Large intestine (tissue), 3 donors: ENCODE measurements at regions not wholly inside any gene's neighbourhood (a gene's known extent, or its start where the extent isn't known, plus 50 kb on each side); places are given as distances from the start of the nearest gene placed in this dataset.

ENCODE experiments used
- DNase-seq, 2 donors: peaks; one replicate each; pipeline versions ENCODE4 v3.0.0 to v3.0.0-alpha.2; 2013
- H3K27ac ChIP-seq: one replicate; pipeline ENCODE4 v1.5.1; 2013; ENCODE audit warnings: low read length
- H3K27me3 ChIP-seq: 2 replicates; pipeline ENCODE4 v1.6.1; 2013; ENCODE audit warnings: low read length; ENCODE audit not compliant: control insufficient read depth, insufficient read depth
- H3K36me3 ChIP-seq: 2 replicates; pipeline ENCODE4 v1.6.1; 2013; ENCODE audit warnings: low read length; ENCODE audit not compliant: control insufficient read depth, insufficient read depth
- H3K4me1 ChIP-seq: one replicate; pipeline ENCODE4 v1.6.1; 2013; ENCODE audit warnings: low read length; ENCODE audit not compliant: control insufficient read depth, insufficient read depth
- H3K4me3 ChIP-seq: one replicate; pipeline ENCODE4 v1.5.1; 2013; ENCODE audit warnings: low read length
- H3K9me3 ChIP-seq: one replicate; pipeline ENCODE4 v1.6.1; 2013; ENCODE audit warnings: mild to moderate bottlenecking, low read depth, low read length, moderate library complexity; ENCODE audit not compliant: control insufficient read depth
- WGBS: methylation state at CpG from one replicate; pipeline ENCODE4 v1.1.5; 2013; ENCODE audit warnings: low lambda C conversion rate; ENCODE audit not compliant: insufficient coverage; 5-methylcytosine and 5-hydroxymethylcytosine counted together

DNA sequence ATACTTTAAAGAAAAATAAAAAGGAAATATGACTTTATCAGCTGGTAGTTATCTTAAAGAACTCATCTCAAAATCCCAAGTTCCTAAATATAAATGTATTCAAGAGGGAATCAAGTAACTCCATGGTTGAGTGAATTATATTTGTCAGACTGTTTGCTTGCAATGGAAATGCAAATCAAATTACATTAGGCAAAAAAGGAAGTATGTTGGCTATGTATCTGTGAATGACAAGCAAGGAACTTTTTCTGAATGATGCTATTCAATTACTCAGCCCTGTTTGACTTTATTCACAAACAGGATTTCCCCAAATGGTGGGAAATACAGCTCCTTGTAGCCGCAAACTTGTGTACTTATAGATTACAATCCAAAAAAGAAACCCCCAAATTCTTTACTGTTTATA lies 309.1 kb downstream of the ARL6IP6 start:
- no peaks in the 10 kb centered on the region for H3K4me1 ChIP-seq
- H3K27ac ChIP-seq: no peak overlapping the region
- H3K4me3 ChIP-seq: no peak overlapping the region
- H3K9me3 ChIP-seq: no peaks in the 10 kb centered on the region
- DNase-seq: no peak
- H3K27me3 ChIP-seq: no peaks in the 10 kb centered on the region
- no CpG with 5 or more reads among the region's 1 CpG for WGBS
- no peaks in the 10 kb centered on the region for H3K36me3 ChIP-seq

DNA sequence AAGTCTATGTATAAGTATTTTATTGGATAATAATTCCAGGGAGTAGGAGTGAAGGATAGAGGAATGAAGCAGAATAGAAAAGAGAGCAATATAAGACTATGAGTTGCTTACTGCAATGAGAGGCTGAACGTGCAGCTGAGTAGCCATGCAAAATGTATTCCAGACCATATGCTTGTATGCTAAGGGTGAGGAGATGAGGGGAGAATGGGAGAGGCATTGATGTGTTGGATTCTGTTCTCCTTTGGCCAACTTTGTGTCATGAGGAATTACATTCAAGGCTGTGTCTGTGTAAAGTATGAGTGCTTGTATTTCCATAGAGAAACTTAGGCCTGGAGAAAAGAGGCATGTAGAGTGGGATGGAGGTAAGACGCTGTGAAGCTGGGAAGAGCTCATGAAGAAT lies 301.8 kb downstream of the ARL6IP6 start:
- WGBS: 83% methylated on average over 1 of the region's 2 CpGs
- no peaks in the 10 kb centered on the region for H3K27me3 ChIP-seq
- no peak overlapping the region for H3K4me3 ChIP-seq
- no peak overlapping the region for H3K27ac ChIP-seq
- H3K36me3 ChIP-seq: no peaks in the 10 kb centered on the region
- no peaks in the 10 kb centered on the region for H3K4me1 ChIP-seq
- no peak for DNase-seq
- peaks cover 3% of the 10 kb centered on the region for H3K9me3 ChIP-seq

DNA sequence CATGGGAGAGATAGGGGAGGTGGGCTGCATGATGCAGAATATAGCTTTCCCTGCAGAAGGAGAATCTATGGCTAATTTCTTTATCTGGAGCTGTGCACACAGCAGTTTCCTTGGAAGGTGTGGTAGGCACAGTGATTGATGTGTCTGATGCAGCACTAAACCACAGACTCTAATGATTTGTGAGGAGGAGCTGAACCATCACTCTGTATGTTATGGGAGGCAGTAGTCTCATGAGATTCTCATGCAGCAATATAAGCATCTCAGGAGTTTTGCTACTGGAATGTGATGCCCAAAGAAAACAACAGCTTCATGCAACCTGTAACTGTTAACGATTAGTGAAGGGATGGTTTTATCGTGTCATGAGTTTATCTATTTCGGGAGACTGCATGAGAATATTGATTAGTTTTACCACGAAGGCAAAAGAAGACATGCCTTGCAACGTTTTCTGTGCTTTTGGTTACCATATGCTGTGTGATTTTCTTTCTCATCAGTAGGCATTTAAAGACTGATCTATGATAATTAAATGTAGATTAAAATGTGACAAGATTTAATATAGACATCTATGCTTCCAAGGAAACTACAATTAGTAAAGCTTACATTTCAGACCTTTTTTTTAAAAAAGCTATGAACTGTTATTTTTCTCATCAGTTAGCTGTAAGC lies 286.8 kb downstream of the ARL6IP6 start:
- H3K4me1 ChIP-seq: no peaks in the 10 kb centered on the region
- no peak for DNase-seq
- no peaks in the 10 kb centered on the region for H3K9me3 ChIP-seq
- H3K36me3 ChIP-seq: no peaks in the 10 kb centered on the region
- H3K27ac ChIP-seq: no peak overlapping the region
- WGBS: no CpG with 5 or more reads among the region's 5 CpGs
- no peaks in the 10 kb centered on the region for H3K27me3 ChIP-seq
- H3K4me3 ChIP-seq: no peak overlapping the region

DNA sequence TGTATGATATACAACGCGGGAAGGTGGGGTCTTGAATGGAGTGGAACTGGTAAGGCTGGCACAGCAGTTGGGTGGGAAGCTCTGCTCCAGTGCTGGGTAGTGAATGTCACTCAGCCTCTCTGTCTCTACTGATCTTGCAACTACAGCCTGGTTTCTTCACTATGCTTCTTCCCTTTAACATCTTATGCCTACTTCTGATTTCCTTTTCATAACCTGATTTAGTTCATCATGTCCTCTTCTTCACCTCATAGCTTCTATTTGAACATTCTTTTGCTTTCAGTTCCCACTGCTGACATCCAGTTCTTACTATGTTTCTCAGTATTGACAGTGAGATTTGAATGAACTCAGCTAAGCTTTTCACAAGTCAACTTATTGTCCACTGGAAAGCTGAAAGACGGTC lies 286.2 kb downstream of the ARL6IP6 start:
- Histone ChIP-seq H3K36me3 (no peaks in the 10 kb centered on the region), H3K9me3 (no peaks in the 10 kb centered on the region), H3K27me3 (no peaks in the 10 kb centered on the region), H3K27ac (no peak overlapping the region), H3K4me1 (no peaks in the 10 kb centered on the region), H3K4me3 (no peak overlapping the region)
- DNase-seq: no peak
- no CpG with 5 or more reads among the region's 3 CpGs for WGBS

DNA sequence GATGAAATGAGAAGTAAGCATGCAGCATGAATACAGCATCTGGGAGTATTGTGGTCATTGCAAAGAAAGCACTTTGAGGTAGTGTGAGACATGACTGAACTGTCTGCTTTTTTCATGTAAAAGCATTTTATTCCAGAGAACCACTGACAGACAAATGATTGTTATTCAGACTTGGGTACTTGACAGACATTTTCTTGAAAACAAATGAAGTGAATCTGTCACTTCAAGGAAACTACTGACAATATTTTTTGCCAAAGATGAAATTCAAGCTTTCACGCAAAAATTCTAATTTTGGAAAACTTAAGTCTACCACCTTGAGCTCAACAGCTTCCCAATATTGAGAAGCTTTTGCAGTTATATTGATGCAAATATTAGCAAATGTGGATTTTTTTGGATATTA lies 255.7 kb downstream of the ARL6IP6 start:
- Histone ChIP-seq H3K4me1 (no peaks in the 10 kb centered on the region), H3K27me3 (no peaks in the 10 kb centered on the region), H3K9me3 (no peaks in the 10 kb centered on the region), H3K4me3 (no peak overlapping the region), H3K27ac (no peak overlapping the region), H3K36me3 (no peaks in the 10 kb centered on the region)
- WGBS: no CpG with 5 or more reads among the region's 1 CpG
- no peak for DNase-seq

DNA sequence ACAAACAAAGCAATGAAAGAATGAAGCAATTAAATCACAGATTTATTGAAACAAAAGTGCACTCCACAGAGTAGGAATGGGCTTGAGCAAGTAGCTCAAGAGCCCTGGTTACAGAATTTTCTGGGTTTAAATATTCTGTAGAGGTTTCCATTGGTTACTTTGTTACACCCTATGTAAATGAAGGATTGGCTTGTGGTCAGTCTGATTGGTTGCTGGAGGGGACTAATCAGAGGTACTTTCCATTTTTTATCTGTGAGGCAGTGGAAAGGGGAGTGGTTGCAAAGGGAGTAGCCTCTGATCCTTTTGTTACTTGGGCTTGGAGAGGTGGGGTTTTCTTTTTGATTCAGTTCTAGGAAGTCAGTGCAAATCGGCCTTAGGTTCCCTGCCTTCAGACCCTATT lies 253.3 kb downstream of the ARL6IP6 start:
- Histone ChIP-seq H3K27ac (no peak overlapping the region), H3K36me3 (no peaks in the 10 kb centered on the region), H3K4me1 (no peaks in the 10 kb centered on the region), H3K4me3 (no peak overlapping the region), H3K9me3 (no peaks in the 10 kb centered on the region), H3K27me3 (no peaks in the 10 kb centered on the region)
- no peak for DNase-seq
- no CpG with 5 or more reads among the region's 1 CpG for WGBS

DNA sequence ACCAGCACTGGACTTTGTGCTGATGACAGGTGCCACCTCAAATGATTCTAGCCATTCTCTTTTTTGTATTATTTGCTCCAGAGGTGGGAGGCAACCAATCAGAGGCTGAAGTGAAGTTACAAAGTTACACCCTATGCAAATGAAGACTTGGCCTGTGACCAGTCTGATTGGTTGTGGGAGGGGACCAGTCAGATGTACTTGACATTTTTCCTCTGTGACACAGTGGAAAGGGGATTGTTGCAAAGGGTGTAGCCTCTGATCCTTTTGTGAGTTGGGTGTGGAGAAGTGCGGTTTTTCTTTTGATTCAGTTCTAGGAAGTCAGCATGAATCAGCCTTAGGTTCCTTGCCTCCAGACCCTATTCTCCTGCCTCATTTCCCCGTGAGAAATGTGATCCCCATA lies 244.0 kb downstream of the ARL6IP6 start:
- no peak overlapping the region for H3K4me3 ChIP-seq

DNA sequence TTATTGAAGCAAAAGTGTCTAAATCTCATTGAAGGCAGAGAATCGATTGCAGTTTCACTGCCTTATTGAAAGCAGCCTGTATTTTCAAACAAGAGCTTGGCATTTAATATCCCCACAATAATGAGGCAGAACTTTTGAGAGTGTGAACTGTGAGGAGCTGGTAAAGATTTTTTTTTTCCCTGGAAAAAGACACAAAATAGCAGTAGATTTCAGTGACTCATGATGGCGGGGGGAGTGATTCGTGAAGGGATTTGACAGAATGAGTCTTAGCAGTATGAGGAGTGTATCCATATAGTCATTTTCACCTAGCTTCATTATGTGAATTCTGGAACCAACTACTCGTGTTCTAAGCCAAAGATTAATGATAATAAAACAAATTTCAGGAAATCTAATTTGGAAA lies 242.9 kb downstream of the ARL6IP6 start:
- WGBS: no CpG with 5 or more reads among the region's 4 CpGs
- Histone ChIP-seq H3K27ac (no peak overlapping the region), H3K4me3 (no peak overlapping the region), H3K4me1 (no peaks in the 10 kb centered on the region), H3K27me3 (no peaks in the 10 kb centered on the region), H3K9me3 (no peaks in the 10 kb centered on the region), H3K36me3 (no peaks in the 10 kb centered on the region)
- no peak for DNase-seq

More for the DNA sequence above, 244.0 kb downstream of the ARL6IP6 start:
- Histone ChIP-seq H3K27ac (no peak overlapping the region), H3K4me1 (no peaks in the 10 kb centered on the region), H3K36me3 (no peaks in the 10 kb centered on the region), H3K27me3 (no peaks in the 10 kb centered on the region), H3K9me3 (no peaks in the 10 kb centered on the region)
- whole genome bisulfite sequencing: no CpG with 5 or more reads among the region's 2 CpGs
- DNase-seq: no peak

DNA sequence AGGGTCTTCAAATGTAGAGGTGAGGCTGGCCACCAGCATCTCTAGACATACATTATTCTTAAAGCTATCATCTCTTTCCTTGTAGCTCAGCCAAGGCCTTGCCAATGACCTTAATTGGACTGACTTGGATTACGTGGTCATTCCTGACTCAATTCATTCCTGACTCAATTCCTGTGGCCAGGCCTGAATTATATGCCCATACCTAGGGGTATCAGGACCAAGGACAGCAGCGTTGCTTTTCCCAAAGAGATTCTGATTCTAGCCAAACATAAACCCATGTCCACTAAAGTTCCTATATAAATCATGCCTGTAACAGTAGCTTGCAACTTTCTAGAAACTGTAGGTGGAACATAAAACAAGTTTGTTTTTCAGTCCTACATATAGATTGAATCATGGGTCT lies 231.7 kb downstream of the ARL6IP6 start:
- H3K27ac ChIP-seq: no peak overlapping the region
- H3K4me1 ChIP-seq: no peaks in the 10 kb centered on the region
- no peak for DNase-seq
- no peak overlapping the region for H3K4me3 ChIP-seq
- no peaks in the 10 kb centered on the region for H3K27me3 ChIP-seq
- no peaks in the 10 kb centered on the region for H3K36me3 ChIP-seq
- H3K9me3 ChIP-seq: no peaks in the 10 kb centered on the region
- WGBS: no CpG with 5 or more reads among the region's 2 CpGs

DNA sequence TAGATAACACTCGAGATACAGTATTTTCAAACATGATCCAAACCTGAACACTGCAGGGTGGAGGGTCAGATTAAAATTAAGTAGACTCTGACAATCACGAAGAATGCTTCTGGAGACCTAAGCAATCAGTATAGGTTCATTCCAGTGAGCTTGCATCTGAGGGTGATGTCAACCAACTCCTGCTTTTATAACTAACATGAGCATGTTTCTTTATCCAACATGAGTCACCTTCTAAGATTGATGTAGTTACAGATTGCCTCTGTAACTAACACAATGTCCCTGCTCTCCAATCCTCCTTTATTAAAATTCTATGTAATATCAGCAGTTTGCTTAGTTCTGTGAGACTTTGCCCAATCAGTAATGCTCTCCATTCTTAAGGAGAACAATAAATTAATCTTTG lies 225.7 kb downstream of the ARL6IP6 start:
- Histone ChIP-seq H3K27ac (no peak overlapping the region), H3K9me3 (peaks cover 4% of the 10 kb centered on the region), H3K4me3 (no peak overlapping the region), H3K36me3 (no peaks in the 10 kb centered on the region), H3K27me3 (no peaks in the 10 kb centered on the region), H3K4me1 (no peaks in the 10 kb centered on the region)
- WGBS: no CpG with 5 or more reads among the region's 2 CpGs
- DNase-seq: no peak

DNA sequence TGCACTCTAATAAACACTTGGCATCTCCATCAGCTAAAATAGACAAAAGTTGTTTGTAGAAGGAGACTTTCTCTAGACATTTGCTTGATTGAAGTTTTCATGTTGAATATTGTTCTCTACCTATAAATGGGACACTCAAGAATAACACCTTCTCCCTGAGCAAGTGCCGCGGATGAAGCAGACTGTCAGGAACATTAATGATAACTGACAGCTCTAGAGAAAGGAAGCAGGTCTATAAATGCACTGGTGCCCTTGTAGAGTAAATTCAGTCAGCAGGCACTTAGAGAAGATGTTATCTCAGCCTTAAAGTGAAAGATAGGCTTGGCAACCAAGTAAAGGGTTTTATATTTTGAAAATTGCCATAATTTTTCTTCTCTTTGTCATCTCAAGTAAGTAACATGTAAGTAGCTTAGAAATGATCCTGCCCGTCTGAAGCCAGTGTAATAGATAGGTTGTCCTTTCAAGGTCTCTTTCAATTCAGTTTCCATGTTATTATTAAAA lies 224.6 kb downstream of the ARL6IP6 start:
- Histone ChIP-seq H3K36me3 (no peaks in the 10 kb centered on the region), H3K4me1 (no peaks in the 10 kb centered on the region), H3K27me3 (no peaks in the 10 kb centered on the region), H3K9me3 (peaks cover 4% of the 10 kb centered on the region), H3K27ac (no peak overlapping the region), H3K4me3 (no peak overlapping the region)
- WGBS: 83% methylated on average over 1 of the region's 3 CpGs
- DNase-seq: no peak
